GM18507 (cell line): ENCODE measurements at regions not wholly inside any gene's neighbourhood (a gene's known extent, or its start where the extent isn't known, plus 50 kb on each side); places are given as distances from the start of the nearest gene placed in this dataset.

Source experiments
- DNase-seq: peaks from one replicate; pipeline ENCODE4 v3.0.0; 2011; ENCODE audit warnings: low read depth; ENCODE audit not compliant: insufficient read length; ENCODE audit errors: extremely low spot score
- FAIRE-seq: peaks from 2 replicates; lab custom pipeline; 2011; peaks lifted over from hg19 to GRCh38; lab: Jason Lieb, UNC

DNA sequence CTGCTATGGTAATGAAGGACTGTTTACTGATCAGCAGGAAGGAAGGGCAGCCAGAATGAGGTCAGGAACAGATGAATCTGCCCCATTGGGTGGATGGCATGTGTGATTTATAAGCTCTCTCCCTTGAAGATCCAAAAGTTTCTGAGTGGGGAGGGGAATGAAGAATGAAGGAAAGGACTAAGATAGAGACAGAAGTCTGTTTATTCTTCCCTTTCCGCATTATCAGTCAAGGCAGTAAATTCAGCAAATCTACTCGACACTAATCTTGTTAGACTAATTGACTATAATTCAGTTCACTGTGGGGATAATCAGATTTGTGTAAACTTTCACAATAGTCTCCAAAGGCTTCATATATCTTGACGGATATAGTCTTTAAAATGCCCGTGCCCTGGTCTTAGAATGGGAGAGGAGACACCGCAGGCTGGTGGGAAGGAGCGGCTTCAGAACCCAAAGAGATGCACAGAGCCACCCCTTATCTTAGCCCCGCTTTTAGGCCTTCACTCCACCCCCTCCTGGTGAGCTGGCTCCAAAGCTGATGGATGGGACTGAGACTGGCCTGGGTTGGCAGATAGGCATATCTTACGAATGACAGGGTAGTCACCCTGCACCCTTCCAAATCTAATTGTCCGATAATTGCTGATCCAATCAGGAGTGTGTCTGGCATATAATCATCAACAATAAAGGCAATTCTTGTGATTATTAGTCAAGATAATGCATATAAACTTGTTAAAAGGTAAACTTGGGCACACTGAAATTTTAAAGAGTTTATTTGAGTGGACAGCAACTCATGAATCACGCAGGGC lies 76.0 kb upstream of the PPM1J start:
- DNase-seq (no peak), FAIRE-seq (no peak)

GRCh38 chr1:112788561-112788960 lies 73.4 kb upstream of the PPM1J start:
- FAIRE-seq: no peak

DNA sequence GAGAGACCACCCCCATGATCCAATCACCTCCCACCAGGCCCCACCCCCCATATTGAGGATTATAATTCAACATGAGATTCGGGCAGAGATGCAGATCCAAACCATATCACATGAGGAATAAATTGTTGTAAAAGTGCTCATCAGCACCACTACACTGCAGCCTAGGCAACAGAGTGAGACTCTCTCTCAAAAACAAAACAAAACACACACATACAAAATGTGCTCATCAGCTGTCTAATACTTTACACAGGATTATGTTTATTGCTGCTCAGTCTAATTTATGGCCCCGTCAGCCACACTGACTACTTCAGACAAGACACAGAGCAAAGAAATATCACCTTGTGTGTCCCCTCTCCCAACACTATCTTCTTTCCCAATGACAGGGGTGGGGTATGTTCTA lies 72.9 kb upstream of the PPM1J start:
- FAIRE-seq (no peak), DNase-seq (no peak)

More at GRCh38 chr1:112788561-112788960, 73.4 kb upstream of the PPM1J start:
- DNase-seq: no peak

GRCh38 chr1:112783059-112783458 lies 67.9 kb upstream of the PPM1J start:
- FAIRE-seq: no peak

GRCh38 chr1:112779665-112780526 lies 64.8 kb upstream of the PPM1J start:
- FAIRE-seq (no peak), DNase-seq (no peak)

More at GRCh38 chr1:112783059-112783458, 67.9 kb upstream of the PPM1J start:
- DNase-seq: no peak

DNA sequence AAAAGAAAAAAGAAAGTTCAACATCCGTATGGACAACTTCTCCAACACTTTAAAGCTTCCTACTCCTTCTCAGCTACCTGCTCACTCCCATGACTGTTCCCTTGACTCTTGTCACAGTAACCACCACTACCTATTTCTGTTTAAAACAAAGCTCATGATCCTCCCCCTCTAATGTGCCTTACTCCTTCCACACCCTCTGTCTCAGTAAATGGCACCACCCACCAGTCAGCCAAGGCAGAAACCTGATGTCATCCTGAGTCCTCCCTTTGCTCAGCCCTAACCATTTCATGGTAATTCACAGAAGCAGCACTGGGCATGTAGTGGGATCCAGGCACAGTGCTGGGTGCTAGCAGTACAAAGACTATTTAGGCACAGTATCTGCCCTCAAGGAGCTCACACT lies 63.0 kb upstream of the PPM1J start:
- FAIRE-seq: no peak
- DNase-seq: no peak

DNA sequence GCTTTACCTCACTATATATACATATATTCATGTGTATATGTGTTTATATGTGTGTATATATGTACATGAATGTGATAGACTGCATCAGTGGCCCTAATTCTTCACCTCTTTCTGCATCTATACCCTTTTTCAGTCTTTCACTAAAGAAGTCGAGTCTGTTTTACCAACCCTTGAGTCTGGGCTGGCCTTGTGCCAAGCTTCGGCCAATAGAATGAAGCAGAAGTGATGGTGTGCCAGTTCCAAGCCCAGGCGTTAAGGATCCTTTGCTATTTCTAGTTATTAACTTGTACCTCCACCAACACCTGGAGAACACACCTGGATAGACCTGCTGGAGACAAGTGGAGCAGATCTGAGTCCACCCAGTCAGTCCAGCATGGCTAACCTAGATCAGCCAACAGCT lies 61.6 kb upstream of the PPM1J start:
- FAIRE-seq: no peak
- no peak for DNase-seq

GRCh38 chr1:112772781-112773180 lies 57.6 kb upstream of the PPM1J start:
- FAIRE-seq (no peak), DNase-seq (no peak)

- no peak for DNase-seq
- FAIRE-seq: no peak
Measured at GRCh38 chr1:112770724-112771123, 55.6 kb upstream of the PPM1J start.

DNA sequence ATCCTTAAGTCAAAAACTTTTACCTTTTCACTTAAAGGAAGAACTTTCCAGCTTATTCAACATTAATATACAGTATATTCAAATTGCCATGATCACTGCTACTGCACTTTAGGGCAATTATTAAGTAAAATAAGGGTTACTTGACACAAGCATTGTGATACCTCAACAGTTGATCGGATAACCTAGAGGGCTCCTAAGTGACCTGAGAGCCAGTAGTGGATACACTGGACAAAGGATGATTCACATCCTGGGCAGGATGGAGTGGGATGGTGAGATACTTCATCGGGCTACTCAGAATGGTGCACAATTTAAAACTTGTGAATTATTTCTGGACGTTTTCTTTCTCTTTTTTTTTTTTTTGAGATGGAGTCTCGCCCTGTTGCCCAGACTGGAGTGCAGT lies 54.5 kb upstream of the PPM1J start:
- FAIRE-seq: no peak
- DNase-seq: no peak

DNA sequence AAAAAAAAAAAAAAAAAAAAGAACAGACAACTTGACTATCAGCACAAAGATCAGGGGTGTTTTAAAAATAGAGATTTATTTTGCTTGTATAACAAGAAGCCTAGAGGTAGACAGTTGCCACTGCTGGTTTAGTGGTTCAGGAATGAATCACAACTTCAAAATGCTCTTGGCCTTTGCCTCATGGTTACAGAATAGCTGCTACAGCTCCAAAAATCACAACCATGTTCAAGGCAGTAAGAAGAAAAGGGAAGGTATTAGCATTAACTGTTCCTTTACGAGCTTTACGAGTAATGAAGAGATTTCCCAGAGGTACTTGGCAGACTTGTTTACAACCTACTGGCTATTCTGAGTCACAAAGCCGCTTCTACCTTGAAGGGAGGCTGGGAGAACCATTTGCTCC lies 52.5 kb upstream of the PPM1J start:
- FAIRE-seq: no peak
- no peak for DNase-seq
